ENCODE measurements at regions not wholly inside any gene's neighbourhood (a gene's known extent, or its start where the extent isn't known, plus 50 kb on each side); places are given as distances from the start of the nearest gene placed in this dataset.

DNA sequence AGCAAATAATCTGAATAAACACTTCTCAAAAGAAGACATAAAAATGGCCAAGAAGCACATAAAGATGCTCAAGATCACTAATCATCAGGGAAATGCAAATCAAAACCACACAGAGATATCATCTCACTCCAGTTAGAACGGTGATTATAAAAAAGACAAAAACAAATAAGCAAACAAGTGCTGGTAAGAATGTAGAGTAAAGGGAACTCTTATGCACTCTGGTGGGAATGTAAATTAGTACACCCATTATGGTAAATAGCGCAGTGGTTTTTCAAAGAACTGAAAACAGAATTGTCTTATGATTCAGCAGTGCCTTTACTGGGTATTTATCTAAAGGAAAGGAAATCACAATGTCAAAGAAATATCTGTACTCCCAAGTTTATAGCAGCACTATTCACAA is 343.2 kb downstream of the HAPSTR1 start:
- DNase-seq (ENCODE audit: low read depth): no peak
- in situ Hi-C loops (cut with HindIII; ENCODE audit: low sequenced_read_pairs): no loop called here
- TF ChIP-seq, protein P1, sequence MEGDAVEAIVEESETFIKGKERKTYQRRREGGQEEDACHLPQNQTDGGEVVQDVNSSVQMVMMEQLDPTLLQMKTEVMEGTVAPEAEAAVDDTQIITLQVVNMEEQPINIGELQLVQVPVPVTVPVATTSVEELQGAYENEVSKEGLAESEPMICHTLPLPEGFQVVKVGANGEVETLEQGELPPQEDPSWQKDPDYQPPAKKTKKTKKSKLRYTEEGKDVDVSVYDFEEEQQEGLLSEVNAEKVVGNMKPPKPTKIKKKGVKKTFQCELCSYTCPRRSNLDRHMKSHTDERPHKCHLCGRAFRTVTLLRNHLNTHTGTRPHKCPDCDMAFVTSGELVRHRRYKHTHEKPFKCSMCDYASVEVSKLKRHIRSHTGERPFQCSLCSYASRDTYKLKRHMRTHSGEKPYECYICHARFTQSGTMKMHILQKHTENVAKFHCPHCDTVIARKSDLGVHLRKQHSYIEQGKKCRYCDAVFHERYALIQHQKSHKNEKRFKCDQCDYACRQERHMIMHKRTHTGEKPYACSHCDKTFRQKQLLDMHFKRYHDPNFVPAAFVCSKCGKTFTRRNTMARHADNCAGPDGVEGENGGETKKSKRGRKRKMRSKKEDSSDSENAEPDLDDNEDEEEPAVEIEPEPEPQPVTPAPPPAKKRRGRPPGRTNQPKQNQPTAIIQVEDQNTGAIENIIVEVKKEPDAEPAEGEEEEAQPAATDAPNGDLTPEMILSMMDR (IDR thresholded peaks at IDR 0.05; ENCODE audit: low read depth, low read length, missing control alignments): no peak
- no peak overlapping the region for H3K4me3 ChIP-seq (ENCODE audit: low read depth, low read length)

DNA sequence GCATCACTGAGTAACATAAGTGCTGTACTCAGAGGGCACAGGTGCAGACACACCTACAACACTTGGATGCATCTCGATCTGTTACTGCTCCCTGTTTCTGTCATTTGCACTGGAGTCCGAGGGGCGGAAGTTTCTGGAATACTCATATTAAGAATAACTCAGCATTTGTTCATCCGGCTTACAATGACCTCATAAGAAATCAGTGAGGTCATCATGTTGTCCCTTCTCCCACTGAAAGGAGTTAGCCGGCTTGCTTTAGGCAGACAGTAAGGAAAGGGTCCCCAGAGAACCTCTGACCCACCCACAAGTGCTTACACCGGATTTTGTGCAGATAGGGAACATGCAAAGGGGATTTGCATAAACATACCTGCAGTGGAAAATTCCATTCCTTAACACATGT is 344.7 kb downstream of the HAPSTR1 start:
- DNase-seq (ENCODE audit: low read depth): no peak
- TF ChIP-seq, protein P1 (IDR thresholded peaks at IDR 0.05; ENCODE audit: low read depth, low read length, missing control alignments): no peak
- H3K4me3 ChIP-seq (ENCODE audit: low read depth, low read length): no peak overlapping the region
- in situ Hi-C loops (cut with HindIII; ENCODE audit: low sequenced_read_pairs): no loop called here

DNA sequence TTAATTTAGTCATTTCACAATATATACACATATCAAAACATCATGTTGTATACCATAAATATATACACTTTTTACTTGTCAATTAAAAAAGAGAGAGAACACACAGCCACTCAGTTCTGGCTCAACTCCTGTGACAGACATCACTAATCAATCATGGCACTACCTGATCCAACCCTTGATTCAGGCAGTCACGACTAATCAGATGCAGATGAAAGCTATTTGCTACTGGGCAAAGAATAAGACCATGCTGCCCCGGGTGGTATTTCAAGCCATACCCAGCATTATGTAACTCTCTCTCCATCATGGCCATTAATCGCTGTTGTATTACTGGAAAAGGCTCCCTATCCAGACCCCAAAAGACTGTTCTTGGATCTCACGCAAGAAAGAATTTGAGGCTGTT is 345.7 kb downstream of the HAPSTR1 start:
- DNase-seq (ENCODE audit: low read depth): no peak

DNA sequence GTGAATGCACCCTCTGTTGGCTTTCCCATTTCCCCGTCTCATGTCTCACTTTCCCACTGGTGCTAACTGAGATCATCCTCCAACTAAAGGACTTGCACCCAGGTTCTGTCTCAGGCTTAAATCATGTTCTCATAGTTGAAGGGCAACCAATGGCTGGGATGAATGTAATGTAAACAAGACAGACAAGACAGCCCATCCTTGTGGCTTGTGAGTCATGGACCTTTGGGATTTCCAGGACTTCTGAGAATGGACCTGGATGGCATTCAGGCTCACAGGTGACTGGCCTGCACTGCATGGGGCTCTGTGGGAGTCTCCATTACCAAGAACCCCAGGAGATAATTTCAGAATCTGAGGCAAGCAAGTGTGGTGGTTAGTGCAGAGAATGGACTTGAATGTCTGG is 347.5 kb downstream of the HAPSTR1 start:
- in situ Hi-C loops (cut with HindIII; ENCODE audit: low sequenced_read_pairs): no loop called here
- TF ChIP-seq, protein P1 (IDR thresholded peaks at IDR 0.05; ENCODE audit: low read depth, low read length, missing control alignments): no peak
- no peak overlapping the region for H3K4me3 ChIP-seq (ENCODE audit: low read depth, low read length)
- no peak for DNase-seq (ENCODE audit: low read depth)

More for the DNA sequence above, 345.7 kb downstream of the HAPSTR1 start:
- no peak overlapping the region for H3K4me3 ChIP-seq (ENCODE audit: low read depth, low read length)
- in situ Hi-C loops (cut with HindIII; ENCODE audit: low sequenced_read_pairs): no loop called here
- TF ChIP-seq, protein P1 (IDR thresholded peaks at IDR 0.05; ENCODE audit: low read depth, low read length, missing control alignments): no peak

DNA sequence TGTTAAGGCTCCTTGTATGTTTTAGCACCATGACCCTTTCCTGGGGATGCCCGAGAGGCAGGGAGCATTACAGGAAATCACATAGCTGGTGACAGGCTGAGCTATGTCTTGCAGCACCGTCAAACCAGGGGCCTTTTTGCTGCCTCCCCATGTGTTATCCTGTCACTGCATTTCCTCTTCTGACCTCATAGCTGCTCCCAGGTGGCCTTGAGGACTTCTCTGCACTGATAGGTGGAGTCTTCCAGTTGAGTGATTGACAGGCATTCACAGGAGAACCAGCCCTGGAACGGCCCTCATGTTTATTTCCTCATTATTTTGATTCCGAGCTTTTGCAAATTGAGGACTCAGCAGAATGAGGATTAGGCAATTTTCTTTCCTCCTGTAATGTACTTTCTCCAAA is 349.6 kb downstream of the HAPSTR1 start:
- DNase-seq (ENCODE audit: low read depth): no peak
- in situ Hi-C loops (cut with HindIII; ENCODE audit: low sequenced_read_pairs): no loop called here
- TF ChIP-seq, protein P1 (IDR thresholded peaks at IDR 0.05; ENCODE audit: low read depth, low read length, missing control alignments): no peak
- H3K4me3 ChIP-seq (ENCODE audit: low read depth, low read length): no peak overlapping the region

DNA sequence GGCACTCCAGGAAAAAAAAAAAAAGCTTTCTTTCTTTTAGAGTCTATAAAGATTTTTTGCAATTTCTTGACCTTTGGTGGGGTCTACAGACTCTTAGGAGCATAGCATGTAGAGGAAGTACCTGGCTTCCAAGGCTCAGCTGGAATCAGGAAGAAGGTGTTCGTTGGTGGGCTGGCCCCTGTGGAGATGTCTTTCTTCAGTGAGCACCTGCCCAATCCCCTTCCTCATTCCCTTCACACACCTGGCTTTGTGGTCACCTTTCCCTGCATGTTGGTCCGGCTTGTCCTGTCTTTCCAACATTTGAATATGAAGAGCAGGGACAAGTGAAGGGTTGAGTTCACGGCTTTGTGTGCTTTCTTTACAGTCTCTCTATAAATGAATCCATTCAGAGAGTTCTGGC is 352.4 kb downstream of the HAPSTR1 start:
- no peak for DNase-seq (ENCODE audit: low read depth)

More for the DNA sequence above, 352.4 kb downstream of the HAPSTR1 start:
- in situ Hi-C loops (cut with HindIII; ENCODE audit: low sequenced_read_pairs): no loop called here
- H3K4me3 ChIP-seq (ENCODE audit: low read depth, low read length): no peak overlapping the region
- TF ChIP-seq, protein P1 (IDR thresholded peaks at IDR 0.05; ENCODE audit: low read depth, low read length, missing control alignments): no peak

Data from astrocyte of the cerebellum (primary cell).